ENCODE measurements at regions not wholly inside any gene's neighbourhood (a gene's known extent, or its start where the extent isn't known, plus 50 kb on each side); places are given as distances from the start of the nearest gene placed in this dataset.
"Not testable (repeated sequence)": the region's sequence is repeated elsewhere in the genome, so short reads cannot be mapped to it uniquely, and the experiment has no call there.

- TF ChIP-seq CTCF, POLR2A (IDR thresholded peaks at IDR 0.05): not testable (repeated sequence)
Observed at GRCh38 chr14:105668021-105668420, 141.6 kb downstream of the TMEM121 start.
